ENCODE measurements at regions not wholly inside any gene's neighbourhood (a gene's known extent, or its start where the extent isn't known, plus 50 kb on each side); places are given as distances from the start of the nearest gene placed in this dataset.

DNA sequence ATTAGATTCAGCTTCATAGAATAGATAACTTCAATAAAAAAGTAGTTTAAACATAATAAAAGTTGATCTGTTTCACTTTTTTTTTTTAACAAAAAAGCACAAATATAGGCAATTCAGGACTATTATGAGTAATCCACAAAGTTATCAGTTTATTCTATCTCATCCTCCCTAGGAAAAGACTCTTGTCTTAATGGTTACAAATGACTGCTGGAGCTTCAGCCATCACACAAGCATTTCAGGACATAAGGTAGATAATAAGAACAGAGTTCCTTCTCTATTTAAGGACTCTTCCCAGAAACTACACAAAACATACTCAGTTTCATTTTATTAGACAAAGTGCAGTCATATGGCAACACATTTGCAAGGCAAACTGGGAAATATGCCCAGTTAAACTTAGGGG lies 357.6 kb upstream of the SETBP1 start:
- H3K27ac ChIP-seq: no peak overlapping the region
- no peak overlapping the region for H3K4me3 ChIP-seq
- H3K9me3 ChIP-seq: no peaks in the 10 kb centered on the region
- no peak for DNase-seq
- no peaks in the 10 kb centered on the region for H3K27me3 ChIP-seq
- intact Hi-C loops (cut with DNase I): loop anchor here (10.0 kb wide), 1 partner anchor 188 kb away; no protein-coding TSS in a partner anchor
- H3K36me3 ChIP-seq: no peaks in the 10 kb centered on the region
- H3K9ac ChIP-seq (ENCODE audit: low read depth in 2 of 2, low read length in 2 of 2): no peak overlapping the region
- no peaks in the 10 kb centered on the region for H3K4me1 ChIP-seq
- TF ChIP-seq, protein P1, sequence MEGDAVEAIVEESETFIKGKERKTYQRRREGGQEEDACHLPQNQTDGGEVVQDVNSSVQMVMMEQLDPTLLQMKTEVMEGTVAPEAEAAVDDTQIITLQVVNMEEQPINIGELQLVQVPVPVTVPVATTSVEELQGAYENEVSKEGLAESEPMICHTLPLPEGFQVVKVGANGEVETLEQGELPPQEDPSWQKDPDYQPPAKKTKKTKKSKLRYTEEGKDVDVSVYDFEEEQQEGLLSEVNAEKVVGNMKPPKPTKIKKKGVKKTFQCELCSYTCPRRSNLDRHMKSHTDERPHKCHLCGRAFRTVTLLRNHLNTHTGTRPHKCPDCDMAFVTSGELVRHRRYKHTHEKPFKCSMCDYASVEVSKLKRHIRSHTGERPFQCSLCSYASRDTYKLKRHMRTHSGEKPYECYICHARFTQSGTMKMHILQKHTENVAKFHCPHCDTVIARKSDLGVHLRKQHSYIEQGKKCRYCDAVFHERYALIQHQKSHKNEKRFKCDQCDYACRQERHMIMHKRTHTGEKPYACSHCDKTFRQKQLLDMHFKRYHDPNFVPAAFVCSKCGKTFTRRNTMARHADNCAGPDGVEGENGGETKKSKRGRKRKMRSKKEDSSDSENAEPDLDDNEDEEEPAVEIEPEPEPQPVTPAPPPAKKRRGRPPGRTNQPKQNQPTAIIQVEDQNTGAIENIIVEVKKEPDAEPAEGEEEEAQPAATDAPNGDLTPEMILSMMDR (IDR thresholded peaks at IDR 0.05): no peak

DNA sequence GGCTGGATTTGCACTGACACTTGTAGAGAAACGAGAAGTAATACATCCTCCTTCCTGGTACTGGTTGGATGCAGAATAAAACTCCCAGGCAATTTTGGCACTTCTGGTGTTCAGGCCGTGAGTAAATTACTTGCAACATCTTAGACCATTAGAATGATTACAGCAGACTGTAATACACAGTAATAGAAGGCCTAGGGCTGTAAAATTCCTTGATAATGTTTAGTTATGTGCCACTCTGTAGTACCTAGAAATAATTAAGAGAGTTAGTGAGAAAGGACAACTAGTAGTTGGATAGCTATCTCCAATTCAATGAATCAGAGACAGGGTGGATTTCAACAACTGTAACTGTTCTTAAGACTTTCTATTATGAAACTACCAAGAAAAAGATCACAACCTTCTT lies 356.3 kb upstream of the SETBP1 start:
- Histone ChIP-seq H3K9me3 (no peaks in the 10 kb centered on the region), H3K4me1 (no peaks in the 10 kb centered on the region), H3K27ac (no peak overlapping the region), H3K27me3 (no peaks in the 10 kb centered on the region), H3K9ac (ENCODE audit: low read depth in 2 of 2, low read length in 2 of 2) (no peak overlapping the region), H3K36me3 (no peaks in the 10 kb centered on the region), H3K4me3 (no peak overlapping the region)
- DNase-seq: no peak
- TF ChIP-seq, protein P1 (IDR thresholded peaks at IDR 0.05): no peak
- intact Hi-C loops (cut with DNase I): loop anchor here (10.0 kb wide), 1 partner anchor 190 kb away; no protein-coding TSS in a partner anchor

GRCh38 chr18:44325903-44326635 lies 354.6 kb upstream of the SETBP1 start:
- Histone ChIP-seq H3K9ac (ENCODE audit: low read depth in 2 of 2, low read length in 2 of 2) (no peak overlapping the region), H3K9me3 (no peaks in the 10 kb centered on the region), H3K36me3 (no peaks in the 10 kb centered on the region), H3K27me3 (no peaks in the 10 kb centered on the region), H3K4me3 (no peak overlapping the region), H3K4me1 (no peaks in the 10 kb centered on the region), H3K27ac (no peak overlapping the region)
- intact Hi-C loops (cut with DNase I): loop anchor here (10.0 kb wide), 1 partner anchor 191 kb away; no protein-coding TSS in a partner anchor
- peak; percentile 75 for DNase-seq
- TF ChIP-seq, protein P1 (IDR thresholded peaks at IDR 0.05): peak; percentile 21

GRCh38 chr18:44331656-44332570 lies 348.8 kb upstream of the SETBP1 start:
- no peaks in the 10 kb centered on the region for H3K9me3 ChIP-seq
- H3K27me3 ChIP-seq: no peaks in the 10 kb centered on the region
- no peak overlapping the region for H3K9ac ChIP-seq (ENCODE audit: low read depth in 2 of 2, low read length in 2 of 2)
- intact Hi-C loops (cut with DNase I): no loop called here
- DNase-seq: no peak
- H3K27ac ChIP-seq: no peak overlapping the region
- TF ChIP-seq, protein P1 (IDR thresholded peaks at IDR 0.05): no peak
- H3K4me1 ChIP-seq: no peaks in the 10 kb centered on the region
- H3K4me3 ChIP-seq: no peak overlapping the region
- no peaks in the 10 kb centered on the region for H3K36me3 ChIP-seq

DNA sequence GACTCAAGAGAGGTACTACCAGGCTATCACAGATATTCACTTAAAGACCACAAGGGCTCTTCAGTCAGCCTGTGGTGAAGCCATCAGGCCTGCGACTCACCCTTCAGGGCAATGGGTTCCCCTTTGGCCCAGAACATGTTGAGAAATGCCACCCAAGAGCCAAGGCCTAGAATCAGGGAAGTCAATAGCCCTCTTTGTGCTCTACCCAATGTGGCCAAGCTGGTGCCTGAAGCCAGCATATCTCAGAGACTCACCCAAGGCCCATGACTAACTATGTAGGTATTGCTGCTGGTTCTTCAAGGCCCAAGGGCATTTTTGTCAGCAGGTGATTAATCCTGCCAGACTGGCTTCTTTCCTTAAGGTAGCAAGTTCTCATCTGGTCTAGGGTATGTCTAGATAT lies 338.9 kb upstream of the SETBP1 start:
- Histone ChIP-seq H3K9ac (ENCODE audit: low read depth in 2 of 2, low read length in 2 of 2) (no peak overlapping the region), H3K27ac (no peak overlapping the region), H3K4me1 (no peaks in the 10 kb centered on the region), H3K36me3 (no peaks in the 10 kb centered on the region), H3K27me3 (no peaks in the 10 kb centered on the region), H3K4me3 (no peak overlapping the region), H3K9me3 (no peaks in the 10 kb centered on the region)
- intact Hi-C loops (cut with DNase I): no loop called here
- TF ChIP-seq, protein P1 (IDR thresholded peaks at IDR 0.05): no peak
- no peak for DNase-seq
